GM18511 (cell line): ENCODE measurements at regions not wholly inside any gene's neighbourhood (a gene's known extent, or its start where the extent isn't known, plus 50 kb on each side); places are given as distances from the start of the nearest gene placed in this dataset.

Source experiments
- ATAC-seq: cut with Tn5 transposase; IDR thresholded peaks from one replicate; pipeline ENCODE4 v1.9.1; 2021; ENCODE audit warnings: mild to moderate bottlenecking, moderate library complexity; ENCODE audit not compliant: unreplicated experiment

DNA sequence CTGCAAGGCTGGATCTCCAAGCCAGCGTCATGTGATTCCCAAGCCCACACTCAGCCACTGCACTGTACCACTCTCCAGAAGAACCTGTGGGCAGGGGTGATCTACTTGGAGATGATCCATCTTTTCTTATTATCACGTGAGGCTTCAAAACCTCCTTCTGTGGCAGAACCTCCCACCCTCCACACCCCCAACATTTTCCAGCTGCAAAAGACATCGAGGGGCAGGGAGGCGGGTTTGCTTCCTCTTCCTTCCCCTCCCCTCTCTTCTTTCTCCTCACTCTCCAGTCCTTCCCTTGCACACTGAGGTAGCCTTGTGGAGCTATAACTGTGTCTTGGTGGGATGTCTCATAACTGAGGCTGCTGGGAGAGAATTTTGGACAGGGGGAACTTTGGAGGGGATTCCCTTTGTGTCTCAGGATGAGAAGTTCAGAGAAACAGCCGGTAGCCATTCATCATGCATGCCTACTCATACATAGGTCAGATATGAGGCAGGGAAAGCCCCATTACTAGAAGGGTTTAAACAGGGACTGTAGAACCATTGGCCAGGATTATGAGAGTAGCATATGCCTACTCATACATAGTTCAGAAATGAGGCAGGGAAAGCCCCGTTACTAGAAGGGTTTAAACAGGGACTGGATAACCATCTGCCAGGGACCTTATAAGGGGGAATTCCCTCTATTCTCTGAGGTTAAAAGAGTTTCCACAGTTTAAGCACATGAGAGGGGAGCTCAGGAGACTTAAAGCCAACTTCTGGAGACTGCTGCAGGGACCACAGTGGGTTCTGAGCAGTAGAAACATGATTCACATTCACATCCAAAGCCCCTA, 420.7 kb upstream of the CADM1 start:
- peak; percentile 79 for ATAC-seq

- no peak for ATAC-seq
These were observed 418.7 kb upstream of the CADM1 start for GRCh38 chr11:115922876-115923275.

GRCh38 chr11:115921986-115922385, 417.8 kb upstream of the CADM1 start:
- no peak for ATAC-seq

DNA sequence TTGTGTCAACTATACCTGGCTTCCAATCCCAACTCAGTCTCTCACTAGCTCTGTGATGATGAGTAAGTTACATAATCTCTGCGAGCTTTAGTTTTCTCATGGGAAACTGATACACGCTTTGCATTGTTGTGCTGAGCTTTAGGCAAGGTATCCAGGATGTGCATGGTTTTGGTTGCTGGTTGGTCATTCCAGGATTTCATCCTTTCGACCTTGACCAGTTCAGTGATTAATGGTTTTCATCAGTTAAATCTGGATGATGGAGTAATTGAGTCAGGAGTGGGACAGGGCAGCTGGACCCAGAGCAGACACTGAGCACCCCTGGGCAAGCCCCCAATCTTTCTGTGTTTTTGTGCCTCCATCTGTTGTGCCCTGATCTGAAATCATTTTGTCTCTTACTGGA, 417.3 kb upstream of the CADM1 start:
- no peak for ATAC-seq

DNA sequence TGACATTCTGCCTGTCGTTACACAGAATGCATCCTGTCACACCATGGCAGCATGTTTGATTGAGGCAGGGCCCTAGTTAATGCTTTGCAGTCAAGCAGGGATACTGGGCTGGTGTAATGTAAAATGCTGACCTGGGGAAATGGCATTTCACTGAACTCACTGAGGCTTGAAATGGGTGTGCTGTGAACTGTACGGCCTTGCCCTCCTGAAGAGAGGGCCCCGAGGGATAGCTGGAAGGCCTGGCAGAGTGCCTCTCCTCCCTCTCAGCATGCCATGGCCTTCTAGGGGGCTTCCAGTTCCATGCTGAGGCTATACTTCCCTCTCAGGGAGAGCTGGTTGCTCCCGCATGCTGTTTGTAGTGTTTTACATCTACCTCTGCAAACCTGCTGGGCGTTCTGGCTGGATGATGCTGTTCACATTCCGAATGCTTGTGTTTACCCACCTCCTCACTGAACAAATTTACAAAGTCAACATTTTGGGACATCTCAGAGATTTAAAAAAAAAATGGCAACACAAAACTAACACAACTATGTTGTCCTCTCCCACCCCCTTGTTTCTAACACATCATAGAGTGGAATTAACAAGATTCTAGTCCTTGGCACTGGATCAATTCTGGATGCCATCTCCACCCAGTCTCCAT, 416.7 kb upstream of the CADM1 start:
- ATAC-seq = no peak

DNA sequence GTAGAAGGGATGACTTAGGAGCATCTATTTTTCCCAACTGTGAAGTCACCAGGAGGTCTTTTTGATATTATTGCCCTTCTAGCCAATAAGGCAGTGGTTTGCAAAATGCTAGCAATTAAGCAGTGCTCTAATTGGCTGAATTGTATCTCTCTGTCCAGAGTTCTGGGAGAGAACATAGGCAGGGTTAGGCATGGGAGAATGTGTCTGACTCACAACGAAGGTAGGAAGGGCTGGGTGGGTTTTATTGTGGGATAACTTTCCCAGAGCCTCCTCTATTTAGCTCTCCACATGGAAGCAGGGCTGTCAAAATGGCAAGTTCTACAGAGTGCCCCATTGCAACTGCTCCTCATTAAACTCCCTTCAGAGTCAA, 415.9 kb upstream of the CADM1 start:
- ATAC-seq = peak; percentile 19

- peak; percentile 73 for ATAC-seq
These were observed 415.3 kb upstream of the CADM1 start for GRCh38 chr11:115919341-115920091.

- ATAC-seq = no peak
These were observed 414.4 kb upstream of the CADM1 start for GRCh38 chr11:115918576-115918975.

- no peak for ATAC-seq
These were observed 412.4 kb upstream of the CADM1 start for GRCh38 chr11:115916608-115917007.

- peak; percentile 62 for ATAC-seq
These were observed 408.3 kb upstream of the CADM1 start for GRCh38 chr11:115912484-115912945.

DNA sequence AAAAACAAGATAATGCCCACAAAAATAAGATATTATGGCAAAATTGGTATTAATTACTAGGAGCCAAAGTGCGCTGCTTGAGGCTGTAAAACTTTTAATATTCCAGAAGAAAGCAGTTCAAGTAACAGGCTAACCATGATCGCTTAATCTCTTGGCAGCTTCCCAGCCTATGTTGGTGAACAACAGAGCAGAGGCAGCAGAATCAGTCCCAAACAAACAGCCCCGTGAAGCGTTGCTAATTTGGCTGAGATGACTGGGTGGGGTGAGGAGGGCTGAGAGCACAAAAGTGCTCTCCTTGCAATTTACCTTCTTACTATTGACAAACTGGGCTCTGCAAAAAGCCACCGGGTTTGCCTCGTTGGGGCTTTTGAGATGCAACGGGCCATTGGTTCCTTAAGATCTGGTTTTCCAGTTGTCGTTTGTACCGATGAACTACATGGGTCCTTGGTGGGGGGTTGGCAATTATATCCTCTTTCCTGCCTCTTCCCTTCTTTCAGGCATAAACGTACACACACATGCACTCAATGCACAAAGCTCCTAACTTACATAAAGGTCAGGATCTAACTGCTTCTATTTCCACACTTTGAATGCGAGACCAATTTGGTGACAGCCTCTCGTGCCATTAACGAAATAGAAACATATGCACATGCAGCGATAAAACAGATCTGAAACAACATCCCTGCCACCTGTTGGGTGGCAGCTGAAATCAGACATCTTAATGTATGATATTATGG, 407.6 kb upstream of the CADM1 start:
- ATAC-seq = no peak

DNA sequence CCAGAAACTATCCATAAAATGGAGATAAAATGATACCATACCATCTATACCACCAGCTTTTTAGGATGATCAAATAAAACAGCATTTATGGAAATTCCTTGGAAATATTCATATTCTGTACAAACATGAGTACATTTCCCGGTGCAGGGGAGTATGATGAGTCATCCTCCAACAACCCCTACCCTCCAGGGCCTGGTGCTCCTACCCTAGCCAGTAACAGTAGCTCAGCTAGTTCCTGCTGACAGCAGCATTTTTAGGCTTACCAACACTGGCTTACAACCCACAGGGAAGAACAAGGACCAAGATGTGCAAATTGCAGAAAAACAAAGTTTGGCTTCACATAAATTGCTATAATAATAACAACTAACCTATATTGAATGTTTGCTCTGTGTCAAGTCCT, 406.2 kb upstream of the CADM1 start:
- no peak for ATAC-seq

GRCh38 chr11:115906171-115906570, 402.0 kb upstream of the CADM1 start:
- no peak for ATAC-seq

DNA sequence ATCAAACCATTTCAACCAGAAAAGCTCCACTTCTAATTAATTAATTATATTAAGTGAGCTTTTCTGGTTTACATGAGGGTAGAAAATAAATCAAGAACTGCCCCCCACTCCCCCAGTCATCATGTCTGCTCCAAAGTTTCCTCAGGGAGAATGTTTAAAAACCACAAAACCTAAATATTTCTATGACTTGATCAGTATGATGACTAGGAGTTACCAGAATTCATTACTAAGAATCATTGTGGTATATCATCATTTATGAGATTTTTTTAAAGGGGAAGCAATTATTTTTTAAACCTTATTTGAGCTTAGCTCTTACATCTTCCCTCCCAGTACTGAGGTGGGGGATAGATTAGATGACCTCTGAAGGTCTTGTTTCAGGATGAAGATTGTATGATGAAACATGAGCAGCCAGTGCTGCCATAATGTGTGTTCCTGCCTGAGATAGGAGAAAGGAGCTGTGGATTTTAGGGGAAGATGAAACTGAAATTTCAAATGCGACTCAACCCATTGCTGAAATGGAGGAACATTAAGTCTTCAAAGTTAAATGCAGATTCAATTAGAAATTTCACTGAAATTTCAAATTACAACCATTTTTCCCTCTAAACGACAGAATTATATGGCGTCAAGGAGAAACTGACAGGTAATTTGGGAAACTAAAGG, 401.3 kb upstream of the CADM1 start:
- ATAC-seq = no peak

GRCh38 chr11:115903179-115903578, 399.0 kb upstream of the CADM1 start:
- ATAC-seq = no peak

- no peak for ATAC-seq
These were observed 396.9 kb upstream of the CADM1 start for GRCh38 chr11:115901069-115901468.

DNA sequence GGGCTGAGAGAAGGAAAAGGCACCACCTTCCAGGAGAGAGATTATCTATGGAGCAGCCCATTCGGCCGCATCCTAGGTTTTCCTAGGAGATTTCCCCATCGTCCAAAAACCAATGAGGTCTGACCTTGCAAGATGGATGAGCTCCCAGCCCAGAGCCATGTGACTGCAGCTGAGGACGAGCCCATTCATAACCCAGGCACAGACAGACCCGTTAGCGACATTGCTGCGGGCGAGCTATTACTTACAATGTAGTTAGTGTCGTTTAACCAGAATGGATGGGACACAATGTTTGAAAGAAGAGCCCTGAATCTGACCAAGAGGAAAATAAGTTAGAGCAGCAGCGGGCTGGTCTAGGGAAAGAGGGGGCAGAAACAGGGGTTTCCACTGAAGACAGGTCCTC, 395.9 kb upstream of the CADM1 start:
- ATAC-seq = no peak

DNA sequence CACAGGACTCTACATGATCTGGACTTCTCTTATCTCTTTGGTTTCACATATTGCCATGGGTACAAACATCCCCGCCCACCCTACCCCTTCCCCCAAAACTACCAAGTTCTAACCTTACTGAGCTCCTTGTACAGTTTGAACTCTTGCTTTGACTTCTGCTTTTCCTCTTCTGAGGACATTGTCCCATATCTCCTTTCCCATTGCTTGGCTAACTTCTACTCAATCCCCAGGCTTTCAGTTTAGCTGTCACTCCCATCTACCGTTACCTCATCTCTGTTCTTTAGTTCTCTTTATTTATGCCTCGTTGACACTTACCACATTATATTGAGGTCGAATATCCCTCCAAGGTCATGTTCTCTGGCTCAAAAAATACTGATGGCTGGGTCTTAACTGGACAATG, 393.5 kb upstream of the CADM1 start:
- no peak for ATAC-seq

- peak; percentile 71 for ATAC-seq
These were observed 391.9 kb upstream of the CADM1 start for GRCh38 chr11:115896084-115896483.

- no peak for ATAC-seq
These were observed 391.4 kb upstream of the CADM1 start for GRCh38 chr11:115895594-115895993.

GRCh38 chr11:115894176-115894575, 390.0 kb upstream of the CADM1 start:
- no peak for ATAC-seq
